Hindlimb muscle (tissue), 1 donor: ENCODE measurements at regions not wholly inside any gene's neighbourhood (a gene's known extent, or its start where the extent isn't known, plus 50 kb on each side); places are given as distances from the start of the nearest gene placed in this dataset.
A peak's percentile ranks its signal among the peaks of the same experiment; 100 is the strongest.

Experiments
- DNase-seq: peaks from one replicate; pipeline ENCODE4 v3.0.0-alpha.2; 2013

DNA sequence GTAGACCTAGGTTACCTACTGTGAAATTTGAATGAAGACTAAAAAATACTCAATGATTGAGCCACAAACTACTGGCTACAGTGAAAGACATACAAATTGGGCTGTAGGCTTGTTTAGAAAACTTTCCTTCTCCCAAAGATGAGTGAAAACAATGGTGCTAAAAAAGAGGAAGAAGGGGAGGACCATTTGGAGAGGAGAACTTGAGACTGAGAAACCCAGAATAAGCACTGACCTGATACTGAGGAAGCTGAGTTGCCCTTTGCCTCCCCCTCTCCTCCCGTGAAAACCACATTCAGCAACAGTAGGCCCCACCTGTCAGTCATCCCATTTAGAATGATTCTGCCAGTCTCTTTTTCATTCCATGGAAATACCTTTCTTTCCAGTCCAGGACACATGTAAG lies 484.0 kb upstream of the TGFBR2 start:
- DNase-seq: no peak

DNA sequence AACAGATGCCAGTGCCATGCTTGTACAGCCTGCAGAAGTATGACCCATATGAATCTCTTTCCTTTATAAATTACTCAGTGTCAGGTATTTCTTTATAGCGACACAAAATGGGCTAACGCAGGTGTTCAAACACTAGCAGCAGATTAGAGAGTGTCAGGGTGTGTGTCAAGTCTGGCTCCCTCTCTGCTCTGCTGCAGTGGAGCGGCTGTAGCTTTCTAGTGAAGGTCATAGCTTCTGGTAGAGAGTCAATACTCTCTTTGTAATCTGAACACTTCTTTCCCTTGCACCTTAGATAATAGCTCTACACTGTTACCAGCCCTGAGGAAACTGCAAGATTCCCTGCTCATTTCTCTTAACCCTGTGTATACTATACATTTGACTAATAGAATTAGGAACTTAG lies 483.2 kb upstream of the TGFBR2 start:
- no peak for DNase-seq

DNA sequence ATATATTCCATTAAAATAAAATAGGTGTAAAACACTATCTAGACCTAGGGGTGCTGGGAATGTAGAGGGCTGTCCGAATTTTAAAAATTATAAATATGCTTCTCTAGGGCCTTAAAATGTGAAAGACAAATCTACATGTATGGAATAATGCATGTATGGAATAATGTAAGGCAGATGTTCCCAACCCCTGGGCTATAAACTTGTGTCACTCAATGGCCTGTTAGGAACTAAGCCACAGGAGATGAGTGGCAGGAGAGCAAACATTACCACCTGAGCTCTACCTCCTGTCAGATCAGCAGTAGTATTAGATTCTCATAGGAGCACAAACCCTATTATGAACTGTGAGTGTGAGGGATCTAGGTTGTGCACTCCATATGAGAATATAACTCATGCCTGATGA lies 482.6 kb upstream of the TGFBR2 start:
- no peak for DNase-seq

DNA sequence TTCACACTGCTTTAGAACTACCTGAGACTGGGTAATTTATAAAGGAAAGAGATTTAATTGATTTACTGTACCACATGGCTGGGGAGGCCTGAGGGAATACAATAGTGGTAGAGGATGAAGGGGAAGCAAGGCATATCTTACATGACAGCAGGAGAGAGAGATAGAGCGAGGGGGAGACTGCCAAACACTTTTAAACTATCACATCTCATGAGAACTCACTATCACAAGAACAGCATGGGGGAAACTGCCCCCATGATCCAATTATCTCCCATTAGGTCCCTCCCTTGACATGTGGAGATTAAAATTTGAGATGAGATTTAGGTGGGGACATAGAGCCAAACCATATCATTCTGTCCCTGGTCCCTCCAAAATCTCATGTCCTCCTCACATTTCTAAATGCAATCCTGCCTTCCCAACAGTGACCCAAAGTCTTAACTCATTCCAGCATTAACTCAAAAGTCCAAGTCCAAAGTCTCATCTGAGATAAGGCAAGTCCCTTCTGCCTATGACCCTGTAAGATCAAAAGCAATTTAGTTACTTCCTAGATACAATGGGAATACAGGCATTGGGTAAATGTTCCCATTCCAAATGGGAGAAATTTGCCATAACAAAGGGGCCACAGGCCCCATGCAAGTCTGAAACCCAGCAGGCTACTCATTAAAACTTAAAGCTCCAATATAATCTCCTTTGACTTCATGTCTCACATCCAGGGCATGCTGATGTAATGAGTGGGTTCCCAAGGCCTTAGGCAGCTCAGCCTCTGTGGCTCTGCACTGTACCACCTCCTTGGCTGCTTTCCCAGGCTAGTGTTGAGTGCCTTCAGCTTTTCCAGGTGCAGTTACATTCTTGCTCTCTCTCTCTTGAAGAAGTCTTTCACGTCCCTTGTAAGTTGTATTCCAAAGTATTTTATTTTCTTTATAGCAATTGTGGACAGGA lies 481.7 kb upstream of the TGFBR2 start:
- DNase-seq: no peak

DNA sequence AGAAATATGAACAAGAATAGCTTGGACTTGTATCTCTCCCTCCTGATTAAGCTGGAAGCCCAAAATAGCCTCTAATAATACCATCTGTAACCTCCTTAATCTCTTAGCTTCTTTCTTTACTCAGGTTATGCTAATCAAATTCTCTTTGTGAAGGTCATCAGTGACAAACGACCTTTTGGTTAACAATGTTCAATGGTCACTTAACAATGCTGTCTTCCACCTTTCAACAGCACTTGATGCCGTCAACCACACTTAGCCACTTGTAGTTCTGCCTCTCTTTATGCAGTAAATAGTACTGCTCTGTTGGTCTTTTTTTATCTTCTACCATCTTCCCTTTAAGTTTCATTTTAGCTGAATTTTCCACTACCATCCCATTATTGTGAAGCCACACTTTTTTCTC lies 476.6 kb upstream of the TGFBR2 start:
- no peak for DNase-seq

DNA sequence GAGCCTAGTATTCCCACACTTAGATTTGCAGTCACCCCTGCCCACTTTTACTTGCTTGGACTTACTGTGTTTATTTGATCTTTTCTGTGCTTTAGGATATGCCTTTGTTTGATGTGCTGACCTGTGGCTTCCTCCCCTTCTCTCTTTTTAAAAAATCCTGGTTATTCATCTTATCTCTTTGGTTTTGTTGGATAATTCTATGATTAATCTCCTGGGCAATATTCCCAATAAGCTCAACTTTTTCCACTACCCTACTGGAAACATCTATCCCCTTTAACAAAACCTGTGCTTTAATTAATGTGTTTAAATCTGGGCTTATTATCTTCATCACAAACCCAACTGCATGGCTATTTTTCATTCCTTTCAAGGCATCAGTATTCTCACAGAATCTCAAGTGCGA lies 476.0 kb upstream of the TGFBR2 start:
- DNase-seq: no peak

DNA sequence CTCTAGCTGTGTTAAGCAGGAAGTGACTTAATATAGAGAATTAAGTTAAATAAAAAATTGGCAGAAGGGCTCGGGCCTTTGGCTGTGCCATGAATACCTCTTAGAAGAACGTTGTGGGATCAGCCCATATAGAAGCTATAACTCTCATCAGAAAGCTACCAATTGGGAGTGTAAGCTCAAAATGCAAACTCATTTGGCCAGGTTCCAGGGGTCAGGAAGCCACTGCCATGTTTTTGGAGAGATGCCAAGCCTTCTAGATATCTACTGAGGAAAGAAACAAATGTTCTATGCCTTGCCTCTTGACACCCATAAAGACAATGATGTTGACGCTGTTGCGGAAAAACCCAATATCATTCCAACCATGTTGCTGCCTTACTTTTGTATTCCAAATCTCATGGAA lies 475.2 kb upstream of the TGFBR2 start:
- no peak for DNase-seq

DNA sequence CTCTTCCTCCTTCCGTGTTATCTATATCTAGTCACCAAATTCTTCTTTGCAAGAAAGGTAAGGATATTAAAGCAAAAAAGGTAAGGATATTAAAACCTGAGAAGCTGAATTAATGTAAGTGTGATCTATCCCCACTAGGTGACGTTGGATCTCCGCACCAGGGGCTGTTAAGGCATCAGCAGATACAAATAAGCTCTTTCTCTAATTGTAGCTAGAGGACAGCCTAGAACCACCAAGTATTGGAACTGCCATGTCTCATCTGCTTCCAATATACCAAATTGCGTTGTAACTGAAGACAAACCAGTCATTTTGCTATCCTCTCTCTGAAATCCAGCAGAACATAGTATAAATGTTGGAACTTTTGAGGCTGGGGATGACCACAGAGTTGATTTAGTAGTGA lies 471.2 kb upstream of the TGFBR2 start:
- no peak for DNase-seq

DNA sequence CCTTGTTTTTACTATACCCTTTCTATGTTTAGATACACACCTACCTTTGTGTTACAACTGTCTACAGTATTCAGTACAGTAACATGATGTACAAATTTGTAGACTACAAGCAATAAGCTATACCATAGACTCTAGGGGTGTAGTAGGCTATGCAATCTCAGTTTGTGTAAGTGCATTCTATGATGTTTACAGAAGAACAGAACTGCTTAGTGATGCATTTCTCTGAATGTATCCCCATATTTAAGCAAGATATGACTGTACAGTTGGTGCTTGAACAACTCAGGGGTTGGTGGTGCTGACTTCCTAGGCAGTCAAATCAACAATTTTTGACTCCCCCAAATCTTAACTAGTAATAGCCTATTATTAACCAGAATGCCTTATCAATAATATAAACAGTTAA lies 467.1 kb upstream of the TGFBR2 start:
- no peak for DNase-seq

DNA sequence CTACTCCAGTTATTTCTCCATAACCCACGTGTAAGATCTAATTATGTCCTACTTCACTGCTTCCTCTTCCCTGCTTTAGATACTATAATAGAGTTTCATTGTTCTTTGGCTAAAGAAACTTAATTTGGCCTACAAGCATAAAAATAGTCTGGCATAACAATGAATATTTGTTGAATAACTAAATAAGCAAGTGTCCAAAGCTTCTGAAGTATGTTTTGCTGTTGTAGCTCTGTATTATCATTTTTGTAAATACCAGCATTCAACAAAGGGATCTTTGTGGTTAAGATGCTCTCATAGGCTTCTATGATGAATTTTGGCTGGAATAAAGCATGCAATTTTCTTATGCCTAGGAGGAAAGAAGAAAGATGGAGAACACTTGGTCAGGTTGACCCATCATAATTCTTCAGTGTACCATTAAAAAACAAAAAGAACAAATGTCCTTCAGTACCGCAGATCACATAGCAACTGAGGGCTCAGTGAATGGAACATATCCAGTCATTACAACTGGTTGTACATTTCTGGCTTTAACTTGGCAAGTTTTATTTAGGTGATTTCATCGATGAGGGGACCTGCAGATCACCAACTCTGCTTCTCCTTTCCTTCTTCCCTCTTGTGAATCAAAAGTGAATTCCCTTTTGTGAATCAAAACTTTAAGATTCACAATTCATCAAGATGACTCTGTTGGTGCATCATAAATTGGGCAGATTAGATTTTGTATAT lies 465.9 kb upstream of the TGFBR2 start:
- DNase-seq: no peak

DNA sequence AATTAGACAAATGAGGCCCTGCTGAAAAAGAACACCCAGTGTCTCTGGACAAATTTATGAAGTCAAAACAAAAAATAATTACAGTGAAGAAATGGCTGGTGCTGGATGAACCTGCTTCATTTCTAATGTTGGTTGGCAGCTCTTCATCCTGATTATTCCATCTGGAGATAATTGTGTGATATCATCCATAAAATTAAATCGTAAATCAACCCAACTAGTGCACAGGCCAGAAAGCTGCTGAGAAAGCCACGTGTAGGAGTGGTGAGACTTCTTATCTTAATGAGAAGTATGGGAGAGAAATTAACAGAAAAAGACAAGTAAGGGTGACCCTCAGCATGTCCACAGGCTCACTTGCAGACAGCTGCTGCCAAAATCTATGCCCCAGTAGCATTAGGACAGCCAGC lies 465.2 kb upstream of the TGFBR2 start:
- DNase-seq: no peak

DNA sequence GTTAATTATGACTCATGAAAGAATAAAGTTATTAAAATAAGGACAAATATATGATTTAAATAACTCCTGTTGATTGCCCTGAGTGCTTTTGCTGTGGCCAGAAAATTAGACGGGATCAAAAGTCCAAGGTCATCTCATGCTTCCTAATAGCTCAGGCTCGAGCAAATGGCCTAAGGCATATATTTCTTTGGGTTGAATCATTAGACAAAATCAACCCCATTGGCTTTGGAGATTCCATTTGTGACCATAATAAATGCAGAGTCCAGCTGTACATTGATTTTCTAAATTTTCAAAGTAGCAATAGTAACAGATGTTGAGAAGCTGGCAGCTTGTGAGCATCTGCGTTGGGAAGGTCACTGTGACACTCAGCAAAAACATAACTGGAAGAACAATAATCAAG lies 464.5 kb upstream of the TGFBR2 start:
- no peak for DNase-seq

DNA sequence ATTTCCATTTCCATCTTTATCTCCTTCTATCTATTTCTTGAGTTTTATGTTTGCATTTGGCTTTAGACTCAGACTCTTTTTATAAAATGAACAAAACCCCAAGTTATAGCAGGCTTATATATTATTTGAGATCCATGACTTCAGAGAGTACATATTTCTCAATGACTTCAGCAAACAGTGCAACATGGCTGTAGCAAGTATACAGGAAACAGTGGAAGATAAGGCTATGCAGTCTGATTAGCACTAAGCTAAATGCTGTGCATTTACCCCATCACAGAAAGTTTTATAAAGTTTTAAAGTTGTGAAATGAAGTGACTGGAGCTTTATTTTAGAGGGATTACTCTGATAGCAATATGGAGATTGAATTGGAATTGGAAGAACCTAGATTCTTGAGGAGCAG lies 463.5 kb upstream of the TGFBR2 start:
- DNase-seq: no peak

DNA sequence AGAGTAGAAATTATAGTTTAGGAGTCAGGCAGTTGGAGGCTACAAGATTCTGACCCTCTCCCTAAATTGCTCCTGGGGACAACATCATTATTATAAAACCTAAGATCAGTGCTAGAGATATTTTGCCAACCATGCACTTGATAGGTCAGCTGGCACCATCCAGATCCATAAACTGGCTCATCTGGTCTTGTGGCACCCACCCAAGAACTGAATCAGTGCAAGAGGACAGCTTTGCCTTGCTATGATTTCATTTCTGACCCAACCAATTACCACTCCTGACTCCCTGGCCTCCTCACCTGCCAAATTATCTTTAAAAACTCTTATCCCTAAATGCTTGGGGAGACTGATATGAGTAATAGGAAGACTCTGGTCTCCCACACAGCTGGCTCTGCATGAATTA lies 461.1 kb upstream of the TGFBR2 start:
- DNase-seq: no peak

DNA sequence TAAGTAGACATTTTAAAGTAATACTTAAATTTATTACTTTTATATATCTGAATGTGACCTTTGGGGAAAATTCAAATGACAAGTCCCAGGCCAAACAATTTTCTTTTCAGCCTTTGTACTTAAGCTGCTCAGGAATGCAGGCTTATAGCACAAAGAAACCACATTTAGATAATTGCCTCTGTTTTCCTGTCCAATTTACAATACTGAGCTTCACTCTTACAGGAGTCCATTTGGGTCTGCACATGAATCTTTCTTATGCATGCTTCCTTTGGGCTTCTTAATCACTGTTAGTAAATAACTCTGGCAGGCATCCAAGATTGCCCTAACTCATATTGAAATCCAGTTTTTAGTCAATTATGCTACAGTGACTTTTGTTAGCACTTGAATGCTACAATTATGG lies 459.4 kb upstream of the TGFBR2 start:
- no peak for DNase-seq

DNA sequence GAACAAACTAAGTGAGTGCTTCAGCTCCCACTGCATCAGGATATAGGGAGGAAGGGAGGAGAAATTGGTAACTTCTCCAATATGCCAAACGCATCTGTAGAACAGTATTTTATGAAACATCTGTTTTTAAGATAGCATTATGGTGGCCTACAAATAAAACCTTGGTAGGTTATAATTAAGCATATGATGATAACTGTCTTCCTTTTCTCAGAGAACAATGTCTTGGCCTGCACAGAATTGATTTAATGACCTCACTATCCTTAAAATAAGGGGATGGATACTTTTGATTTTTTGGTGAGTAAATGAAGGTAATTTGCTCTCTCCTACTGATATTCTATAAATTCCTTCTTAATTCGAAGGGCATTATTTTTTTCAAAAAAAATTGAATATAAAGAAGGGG lies 451.5 kb upstream of the TGFBR2 start:
- DNase-seq: no peak

DNA sequence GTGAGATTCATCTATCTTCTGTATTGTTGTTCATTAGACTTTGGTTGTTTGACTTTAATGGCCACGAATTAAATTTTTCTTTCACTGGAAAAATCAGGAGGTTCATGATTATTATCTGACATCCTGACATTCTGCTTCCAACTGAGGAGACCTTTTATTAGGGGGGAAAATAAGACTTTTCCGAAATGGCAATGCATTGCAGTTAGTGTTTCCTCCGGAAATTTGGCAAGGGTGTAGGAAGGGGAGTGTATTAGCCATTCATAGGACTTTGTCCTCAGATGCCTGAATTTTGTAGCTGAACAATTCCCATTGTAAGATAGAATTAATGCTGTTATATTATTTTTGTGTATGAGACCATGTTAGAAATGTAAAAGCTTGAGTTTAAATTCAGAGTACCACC lies 450.6 kb upstream of the TGFBR2 start:
- DNase-seq: no peak

DNA sequence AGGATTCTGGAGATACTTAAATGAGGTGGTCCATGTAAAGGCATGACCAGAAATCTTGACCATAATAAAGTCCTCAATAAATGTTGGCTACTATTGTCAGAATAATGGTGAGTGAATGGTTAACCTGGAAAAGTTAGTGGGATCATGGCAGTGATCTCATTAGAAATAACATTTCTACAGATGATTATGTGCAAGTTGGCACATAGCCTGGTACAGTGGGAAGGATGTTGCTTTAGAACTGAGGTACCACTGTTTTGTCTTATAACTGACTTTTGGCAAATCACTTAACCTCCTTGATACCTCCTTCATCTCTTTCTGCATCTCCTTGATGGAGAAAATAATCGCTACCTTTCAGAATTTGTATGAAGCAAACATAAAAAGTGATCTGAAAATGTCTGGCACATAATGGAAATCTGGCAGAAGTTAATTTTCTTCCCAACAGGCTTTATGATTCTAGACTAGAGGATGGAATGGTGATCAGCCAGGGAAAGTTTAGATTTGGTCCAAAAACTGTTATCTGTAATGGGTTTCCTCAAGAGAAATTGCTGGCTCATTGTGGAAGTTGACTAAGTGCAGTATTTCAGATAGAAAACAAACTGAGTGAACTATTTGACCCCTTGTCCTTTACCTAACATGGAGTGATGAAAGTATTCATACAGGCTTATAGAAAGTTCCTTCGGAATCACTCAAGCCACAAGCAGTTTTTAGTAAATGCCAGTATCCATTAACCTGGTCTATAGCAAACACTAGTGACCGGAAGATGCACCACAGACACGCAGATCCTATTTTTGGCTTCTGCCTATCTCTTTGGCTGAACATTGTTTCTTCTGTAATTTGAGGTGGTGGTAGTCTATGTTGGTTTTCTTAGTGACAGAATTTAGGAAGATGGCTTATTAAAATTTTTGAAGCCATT lies 449.6 kb upstream of the TGFBR2 start:
- DNase-seq: no peak

DNA sequence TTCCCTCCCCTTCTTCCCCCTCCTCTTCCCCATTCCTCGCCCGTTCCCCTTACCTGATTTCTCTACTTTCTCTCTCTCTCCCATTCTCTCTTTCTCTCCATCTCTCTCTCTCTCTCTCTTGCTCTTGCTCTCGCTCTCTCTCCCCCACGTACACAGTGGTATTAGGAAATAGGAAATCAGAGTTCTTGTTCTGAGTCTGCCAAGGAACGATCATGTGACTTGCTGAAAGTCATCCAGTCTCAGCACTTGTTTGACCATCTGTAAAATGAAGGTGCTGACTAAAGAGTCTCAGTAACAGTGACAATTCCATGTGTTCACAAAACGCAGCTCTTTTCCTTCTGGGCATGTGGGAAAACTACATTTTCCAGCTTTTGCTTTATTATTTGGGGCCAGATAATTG lies 445.0 kb upstream of the TGFBR2 start:
- peak; percentile 54 for DNase-seq

DNA sequence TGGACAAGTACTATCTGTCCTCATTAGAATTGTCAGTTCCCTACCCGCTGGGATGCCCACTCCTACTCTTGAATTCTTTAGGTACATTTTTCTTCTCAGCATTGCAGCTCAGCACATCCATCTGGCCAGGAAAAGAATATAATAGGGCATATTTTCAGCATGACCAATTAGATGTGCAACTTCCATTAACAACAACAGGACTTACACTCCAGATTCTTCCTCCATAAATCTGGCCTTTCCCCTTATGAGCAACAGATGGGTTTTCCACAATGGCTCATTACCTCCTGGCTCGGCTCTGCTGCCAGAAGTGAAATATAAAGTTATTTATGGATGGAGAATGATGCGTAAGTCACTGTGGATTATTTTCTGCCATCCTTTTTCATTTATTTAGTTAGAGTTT lies 443.8 kb upstream of the TGFBR2 start:
- DNase-seq: no peak

DNA sequence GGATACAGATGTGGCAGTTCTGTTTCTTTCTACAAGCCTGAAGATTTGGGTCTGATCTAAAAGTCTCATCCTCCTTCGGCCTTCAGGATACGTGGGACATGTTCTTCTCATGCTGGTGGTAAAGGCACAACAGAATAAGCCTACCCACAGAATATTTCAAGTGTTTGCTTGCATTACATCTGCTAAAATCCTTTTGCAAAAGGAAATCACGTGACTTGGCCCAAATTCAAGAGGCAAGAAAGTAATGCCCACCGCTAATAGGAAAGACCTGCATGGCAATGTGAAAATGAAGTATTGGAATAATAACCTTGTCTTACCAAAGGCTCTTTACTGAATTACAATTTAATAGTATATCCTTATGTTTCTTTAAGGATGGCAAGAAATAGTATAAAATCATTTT lies 439.9 kb upstream of the TGFBR2 start:
- DNase-seq: no peak

DNA sequence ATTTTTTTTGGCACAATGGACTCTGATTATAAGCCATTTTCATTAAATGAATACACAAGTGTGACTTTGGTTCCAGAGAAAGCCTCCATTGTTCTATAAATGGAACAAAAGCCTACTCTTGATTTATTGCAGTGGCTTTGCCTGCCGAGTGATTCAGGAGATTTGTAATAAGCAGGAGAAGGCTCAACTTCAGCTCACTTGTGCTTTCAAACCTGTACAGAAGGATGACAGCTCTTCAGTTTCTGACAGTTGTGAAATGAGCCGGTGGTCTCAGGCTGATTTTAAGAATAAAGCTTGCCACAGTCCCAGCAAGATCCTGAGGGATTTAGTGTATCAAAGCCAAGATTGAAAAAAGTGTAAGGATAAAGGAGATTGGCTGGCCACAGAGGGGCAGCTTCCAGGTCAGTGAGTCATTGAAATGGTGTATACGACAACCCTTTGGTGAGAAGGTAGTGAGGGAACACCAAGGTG lies 438.8 kb upstream of the TGFBR2 start:
- no peak for DNase-seq

DNA sequence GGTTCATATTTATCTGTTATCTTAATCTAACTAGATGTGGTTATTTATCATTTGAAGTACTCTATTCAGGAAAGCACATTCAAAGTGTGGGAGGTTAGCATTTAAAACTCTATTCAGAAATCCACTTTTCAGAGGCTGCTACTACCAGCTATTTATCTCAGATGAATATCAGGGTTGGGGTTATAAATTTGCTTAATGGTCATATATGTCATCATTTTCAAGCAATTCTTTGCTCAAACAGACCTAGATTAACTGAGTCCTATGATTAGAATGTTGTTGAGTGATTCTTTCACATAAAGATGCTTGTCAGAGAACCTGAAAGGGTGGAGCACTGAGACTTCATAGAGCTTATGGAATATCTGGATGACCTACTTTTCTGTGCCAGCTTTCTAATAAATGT lies 436.9 kb upstream of the TGFBR2 start:
- DNase-seq: no peak
